ENCODE measurements at regions not wholly inside any gene's neighbourhood (a gene's known extent, or its start where the extent isn't known, plus 50 kb on each side); places are given as distances from the start of the nearest gene placed in this dataset.

DNA sequence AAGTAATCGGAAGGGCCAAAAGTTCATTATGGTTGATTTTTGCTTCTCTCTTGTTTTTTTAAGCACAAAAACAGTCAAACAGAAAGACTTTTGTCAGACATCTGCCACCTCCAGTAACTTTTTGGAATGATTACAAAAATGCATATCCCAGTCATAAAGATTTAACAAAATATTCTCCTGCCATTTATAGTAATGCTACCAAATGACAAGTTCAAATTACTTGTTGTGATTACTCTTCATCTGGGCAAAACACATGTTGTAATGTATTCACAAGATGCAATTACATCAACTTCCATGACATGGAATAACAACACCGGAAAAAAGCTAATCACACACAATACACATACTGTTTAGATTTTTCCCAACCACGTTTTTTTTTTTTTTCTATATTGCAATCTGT is 1017.5 kb upstream of the TENM4 start:
- TF ChIP-seq CTCF (IDR thresholded peaks at IDR 0.05) = no peak
- intact Hi-C loops (cut with DNase I, micrococcal nuclease) = no loop called here
- Mint-ChIP-seq H3K36me3 (ENCODE audit: low read depth) (no peaks in the 10 kb centered on the region), H3K27ac (no peak overlapping the region), H3K4me3 (no peak overlapping the region), H3K9me3 (peaks cover 13% of the 10 kb centered on the region), H3K4me1 (ENCODE audit: low read depth) (no peaks in the 10 kb centered on the region), H3K27me3 (no peaks in the 10 kb centered on the region)
- ChIA-PET POLR2A (no interaction called here), CTCF (no interaction called here)
- DNase-seq = no peak
- Histone ChIP-seq H3K4me1 (ENCODE audit: insufficient read depth, low read length) (no peaks in the 10 kb centered on the region), H3K9me3 (ENCODE audit: control insufficient read depth in 1 of 2, insufficient read depth in 1 of 2, low read length in 2 of 2) (peaks cover 7 to 9% of the 10 kb centered on the region in 2 experiments), H3K4me3 (ENCODE audit: low read length) (no peak overlapping the region), H3K27ac (ENCODE audit: low read depth in 1 of 2, low read length in 2 of 2) (no peak overlapping the region), H3K27me3 (ENCODE audit: control insufficient read depth in 1 of 2, insufficient read depth in 2 of 2, low read length in 2 of 2) (no peaks in the 10 kb centered on the region), H3K36me3 (ENCODE audit: insufficient read depth, low read length) (no peaks in the 10 kb centered on the region)
- no peak for ATAC-seq (ENCODE audit: poor library complexity)

GRCh38 chr11:80457823-80458222 is 1017.0 kb upstream of the TENM4 start:
- H3K4me3 Mint-ChIP-seq = no peak overlapping the region
- ChIA-PET POLR2A (no interaction called here), CTCF (no interaction called here)
- no peak overlapping the region for H3K4me3 ChIP-seq (ENCODE audit: low read length)
- DNase-seq (no peak), ATAC-seq (ENCODE audit: poor library complexity) (no peak)
- no peaks in the 10 kb centered on the region for H3K27me3 ChIP-seq (ENCODE audit: control insufficient read depth in 1 of 2, insufficient read depth in 2 of 2, low read length in 2 of 2)
- no peak overlapping the region for H3K27ac Mint-ChIP-seq
- H3K4me1 ChIP-seq (ENCODE audit: insufficient read depth, low read length) = no peaks in the 10 kb centered on the region
- intact Hi-C loops (cut with DNase I, micrococcal nuclease) = no loop called here
- H3K4me1 Mint-ChIP-seq (ENCODE audit: low read depth) = no peaks in the 10 kb centered on the region
- peaks cover 4 to 7% of the 10 kb centered on the region in 2 experiments for H3K9me3 ChIP-seq (ENCODE audit: control insufficient read depth in 1 of 2, insufficient read depth in 1 of 2, low read length in 2 of 2)
- H3K36me3 Mint-ChIP-seq (ENCODE audit: low read depth) = no peaks in the 10 kb centered on the region
- TF ChIP-seq CTCF (IDR thresholded peaks at IDR 0.05) = no peak
- no peaks in the 10 kb centered on the region for H3K27me3 Mint-ChIP-seq
- H3K9me3 Mint-ChIP-seq = peaks cover 15% of the 10 kb centered on the region
- H3K27ac ChIP-seq (ENCODE audit: low read depth in 1 of 2, low read length in 2 of 2) = no peak overlapping the region
- H3K36me3 ChIP-seq (ENCODE audit: insufficient read depth, low read length) = no peaks in the 10 kb centered on the region

DNA sequence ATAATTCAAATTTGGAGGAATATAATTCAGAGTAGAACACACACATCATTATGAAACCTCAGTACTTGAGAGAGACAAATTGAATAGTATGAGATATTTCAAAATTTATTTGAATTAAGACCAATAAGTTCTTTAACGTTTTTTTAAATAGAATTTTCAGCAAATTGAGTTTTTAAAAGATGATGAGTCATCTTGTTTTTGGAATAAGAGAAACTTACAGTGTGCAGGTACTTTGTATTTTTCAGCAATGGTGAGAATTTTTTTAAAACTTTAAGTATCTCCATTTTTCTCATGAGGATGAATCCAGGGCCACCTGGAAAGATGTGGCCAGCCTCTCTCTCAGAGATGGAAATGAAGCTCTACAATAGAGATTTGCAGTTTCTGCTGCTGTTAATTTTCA is 1015.0 kb upstream of the TENM4 start:
- Histone ChIP-seq H3K4me3 (ENCODE audit: low read length) (no peak overlapping the region), H3K27me3 (ENCODE audit: control insufficient read depth in 1 of 2, insufficient read depth in 2 of 2, low read length in 2 of 2) (no peaks in the 10 kb centered on the region), H3K4me1 (ENCODE audit: insufficient read depth, low read length) (no peaks in the 10 kb centered on the region), H3K36me3 (ENCODE audit: insufficient read depth, low read length) (no peaks in the 10 kb centered on the region), H3K9me3 (ENCODE audit: control insufficient read depth in 1 of 2, insufficient read depth in 1 of 2, low read length in 2 of 2) (no peaks in the 10 kb centered on the region), H3K27ac (ENCODE audit: low read depth in 1 of 2, low read length in 2 of 2) (no peak overlapping the region)
- Mint-ChIP-seq H3K36me3 (ENCODE audit: low read depth) (no peaks in the 10 kb centered on the region), H3K4me1 (ENCODE audit: low read depth) (no peaks in the 10 kb centered on the region), H3K9me3 (peaks cover 19% of the 10 kb centered on the region), H3K27ac (no peak overlapping the region), H3K4me3 (no peak overlapping the region), H3K27me3 (no peaks in the 10 kb centered on the region)
- ChIA-PET CTCF (no interaction called here), POLR2A (no interaction called here)
- intact Hi-C loops (cut with DNase I, micrococcal nuclease) = no loop called here
- TF ChIP-seq CTCF (IDR thresholded peaks at IDR 0.05) = no peak
- DNase-seq = no peak
- ATAC-seq (ENCODE audit: poor library complexity) = no peak

Data from CD4-positive, alpha-beta T cell (primary cell).